Tibial nerve (tissue), 3 donors: ENCODE measurements at regions not wholly inside any gene's neighbourhood (a gene's known extent, or its start where the extent isn't known, plus 50 kb on each side); places are given as distances from the start of the nearest gene placed in this dataset.

Experiments
- CTCF ChIP-seq, 5 experiments: fragments of 200-600 bp in 3 of 5; fragments of 450-650 bp in 2 of 5; sonication (generic) in 3 of 5; IDR thresholded peaks; one replicate each; pipeline ENCODE4 v1.5.1; 2016 to 2019; ENCODE audit warnings: antibody characterized with exemption in 5 of 5, mild to moderate bottlenecking in 3 of 5, moderate library complexity in 2 of 5
- POLR2A ChIP-seq, 2 donors: fragments of 450-650 bp; IDR thresholded peaks; one replicate each; pipeline ENCODE4 v1.6.1; 2017; ENCODE audit warnings: antibody characterized with exemption in 2 of 2, mild to moderate bottlenecking in 2 of 2, moderate library complexity in 2 of 2

- TF ChIP-seq POLR2A (IDR thresholded peaks at IDR 0.05) (no peak), CTCF (IDR thresholded peaks at IDR 0.05) (no peak)
These were observed 145.3 kb upstream of the DCN start for GRCh38 chr12:91327889-91328288.
